ENCODE measurements at regions not wholly inside any gene's neighbourhood (a gene's known extent, or its start where the extent isn't known, plus 50 kb on each side); places are given as distances from the start of the nearest gene placed in this dataset.

GRCh38 chr6:141301779-141302178 lies 830.9 kb upstream of the GJE1 start:
- no peak for DNase-seq

- no peak for DNase-seq
Observed at GRCh38 chr6:141290941-141291721, 841.6 kb upstream of the GJE1 start.

GRCh38 chr6:141288947-141289346 lies 843.8 kb upstream of the GJE1 start:
- DNase-seq, result no peak

GRCh38 chr6:141282263-141282662 lies 850.5 kb upstream of the GJE1 start:
- DNase-seq, result no peak

- no peak for DNase-seq
Observed at GRCh38 chr6:141269684-141270083, 863.0 kb upstream of the GJE1 start.

- DNase-seq, result no peak
Observed at GRCh38 chr6:141267420-141267819, 865.3 kb upstream of the GJE1 start.

- no peak for DNase-seq
Observed at GRCh38 chr6:141265756-141266623, 866.7 kb upstream of the GJE1 start.

- DNase-seq, result no peak
Observed at GRCh38 chr6:141264101-141264500, 868.6 kb upstream of the GJE1 start.

GRCh38 chr6:141261672-141262060 lies 871.1 kb upstream of the GJE1 start:
- no peak for DNase-seq

- DNase-seq, result no peak
Observed at GRCh38 chr6:141261016-141261671, 871.6 kb upstream of the GJE1 start.

GRCh38 chr6:141260627-141261015 lies 872.1 kb upstream of the GJE1 start:
- DNase-seq, result no peak

- DNase-seq, result no peak
Observed at GRCh38 chr6:141259807-141260206, 872.9 kb upstream of the GJE1 start.

GRCh38 chr6:141259091-141259490 lies 873.6 kb upstream of the GJE1 start:
- DNase-seq, result no peak

- no peak for DNase-seq
Observed at GRCh38 chr6:141258516-141258915, 874.2 kb upstream of the GJE1 start.

- DNase-seq, result no peak
Observed at GRCh38 chr6:141254336-141254735, 878.4 kb upstream of the GJE1 start.

- DNase-seq, result no peak
Observed at GRCh38 chr6:141252828-141253608, 879.7 kb upstream of the GJE1 start.

- DNase-seq, result no peak
Observed at GRCh38 chr6:141251286-141251685, 881.4 kb upstream of the GJE1 start.

- no peak for DNase-seq
Observed at GRCh38 chr6:141248021-141248799, 884.5 kb upstream of the GJE1 start.

- no peak for DNase-seq
Observed at GRCh38 chr6:141244366-141244765, 888.4 kb upstream of the GJE1 start.

GRCh38 chr6:141242957-141243356 lies 889.8 kb upstream of the GJE1 start:
- no peak for DNase-seq

- no peak for DNase-seq
Observed at GRCh38 chr6:141229296-141229695, 903.4 kb upstream of the GJE1 start.

GRCh38 chr6:141218583-141218982 lies 914.1 kb upstream of the GJE1 start:
- DNase-seq, result no peak
